ENCODE measurements at regions not wholly inside any gene's neighbourhood (a gene's known extent, or its start where the extent isn't known, plus 50 kb on each side); places are given as distances from the start of the nearest gene placed in this dataset.

DNA sequence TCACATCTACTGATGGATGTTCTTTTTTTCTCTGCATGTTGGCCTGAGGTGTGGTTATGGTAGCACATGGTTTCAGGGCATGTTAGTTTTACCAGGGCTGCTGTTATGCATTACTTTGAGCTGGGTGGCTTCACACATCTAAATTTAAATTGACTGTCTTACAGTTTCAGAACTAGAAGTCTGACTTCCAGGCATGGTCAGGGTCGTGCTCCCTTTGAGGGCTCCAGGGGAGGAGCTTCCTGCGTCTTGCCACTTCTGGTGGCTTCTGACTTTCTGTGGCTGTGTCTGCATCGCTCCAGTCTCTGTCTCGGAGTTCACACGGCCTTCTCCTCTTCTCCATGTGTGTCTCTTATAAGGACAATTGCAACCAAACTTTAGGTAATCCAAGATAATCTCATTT is 143.9 kb downstream of the GALR1 start:
- intact Hi-C loops (cut with micrococcal nuclease; ENCODE audit: unreplicated experiment) (no loop called here), in situ Hi-C loops (cut with HindIII; ENCODE audit: extremely low pct_ligation_motif_present, low pct_unique_long_range_greater_than_20kb) (no loop called here)
- Histone ChIP-seq H3K4me2 (ENCODE audit: low read depth, low read length) (no peak overlapping the region), H3K79me2 (ENCODE audit: insufficient read depth, low read length) (no peaks in the 10 kb centered on the region), H3K9ac (ENCODE audit: insufficient read depth, low read depth, low read length) (no peak overlapping the region), H2AFZ (ENCODE audit: low read length) (no peak overlapping the region), H4K20me1 (ENCODE audit: insufficient read depth, low read length) (no peaks in the 10 kb centered on the region), H3K4me1 (ENCODE audit: insufficient read depth, low read length) (no peaks in the 10 kb centered on the region), H3K9me3 (ENCODE audit: low read length) (no peaks in the 10 kb centered on the region), H3K36me3 (replicated peaks in 1 of 2; ENCODE audit: control insufficient read depth in 1 of 2, insufficient read depth in 2 of 2, low read length in 2 of 2) (no peaks in the 10 kb centered on the region), H3K27me3 (ENCODE audit: control insufficient read depth in 1 of 2, insufficient read depth in 2 of 2, low read length in 2 of 2) (no peaks in the 10 kb centered on the region; a peak in 1 of 5 replicates), H3K4me3 (replicated peaks in 1 of 3; ENCODE audit: insufficient read depth in 1 of 3, low read depth in 2 of 3, low read length in 3 of 3) (no peak overlapping the region), H3K27ac (ENCODE audit: extremely low read length, insufficient read depth, low read length) (no peak overlapping the region)
- no TSS peak for BruUV-seq (replicated peaks)
- ChIA-PET CTCF (ENCODE audit: low intra/inter-chr PET ratio, low total read pairs) (no interaction called here), POLR2A (no interaction called here)
- FAIRE-seq (no peak), ATAC-seq (no peak), DNase-seq (ENCODE audit: low spot score) (no peak)
- TF ChIP-seq ZMYM2 (CRISPR knock-in tag; IDR thresholded peaks at IDR 0.05) (no peak), HNRNPK (IDR thresholded peaks at IDR 0.05; ENCODE audit: low read depth, low read length, poor library complexity, severe bottlenecking) (no peak), RBAK (CRISPR knock-in tag; IDR thresholded peaks at IDR 0.05) (no peak), ZNF326 (CRISPR knock-in tag; IDR thresholded peaks at IDR 0.05; ENCODE audit: borderline replicate concordance) (no peak), ZNF225 (CRISPR knock-in tag; IDR thresholded peaks at IDR 0.05) (no peak), CHCHD3 (CRISPR knock-in tag; IDR thresholded peaks at IDR 0.05) (no peak), ZBTB7B (CRISPR knock-in tag; IDR thresholded peaks at IDR 0.05) (no peak), KLF13 (CRISPR knock-in tag; IDR thresholded peaks at IDR 0.05) (no peak)
- TF ChIP-seq, protein P1, sequence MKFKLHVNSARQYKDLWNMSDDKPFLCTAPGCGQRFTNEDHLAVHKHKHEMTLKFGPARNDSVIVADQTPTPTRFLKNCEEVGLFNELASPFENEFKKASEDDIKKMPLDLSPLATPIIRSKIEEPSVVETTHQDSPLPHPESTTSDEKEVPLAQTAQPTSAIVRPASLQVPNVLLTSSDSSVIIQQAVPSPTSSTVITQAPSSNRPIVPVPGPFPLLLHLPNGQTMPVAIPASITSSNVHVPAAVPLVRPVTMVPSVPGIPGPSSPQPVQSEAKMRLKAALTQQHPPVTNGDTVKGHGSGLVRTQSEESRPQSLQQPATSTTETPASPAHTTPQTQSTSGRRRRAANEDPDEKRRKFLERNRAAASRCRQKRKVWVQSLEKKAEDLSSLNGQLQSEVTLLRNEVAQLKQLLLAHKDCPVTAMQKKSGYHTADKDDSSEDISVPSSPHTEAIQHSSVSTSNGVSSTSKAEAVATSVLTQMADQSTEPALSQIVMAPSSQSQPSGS (CRISPR knock-in tag; IDR thresholded peaks at IDR 0.05): no peak
- TF ChIP-seq, protein P2, sequence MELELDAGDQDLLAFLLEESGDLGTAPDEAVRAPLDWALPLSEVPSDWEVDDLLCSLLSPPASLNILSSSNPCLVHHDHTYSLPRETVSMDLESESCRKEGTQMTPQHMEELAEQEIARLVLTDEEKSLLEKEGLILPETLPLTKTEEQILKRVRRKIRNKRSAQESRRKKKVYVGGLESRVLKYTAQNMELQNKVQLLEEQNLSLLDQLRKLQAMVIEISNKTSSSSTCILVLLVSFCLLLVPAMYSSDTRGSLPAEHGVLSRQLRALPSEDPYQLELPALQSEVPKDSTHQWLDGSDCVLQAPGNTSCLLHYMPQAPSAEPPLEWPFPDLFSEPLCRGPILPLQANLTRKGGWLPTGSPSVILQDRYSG (CRISPR knock-in tag; IDR thresholded peaks at IDR 0.05): no peak
- TF ChIP-seq, protein P3, sequence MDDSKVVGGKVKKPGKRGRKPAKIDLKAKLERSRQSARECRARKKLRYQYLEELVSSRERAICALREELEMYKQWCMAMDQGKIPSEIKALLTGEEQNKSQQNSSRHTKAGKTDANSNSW (CRISPR knock-in tag; IDR thresholded peaks at IDR 0.05; ENCODE audit: borderline replicate concordance): no peak
- WGBS (ENCODE audit: low lambda C conversion rate): 8% methylated on average over 5 of the region's 5 CpGs

All from HepG2 (cell line).